AG04449 (cell line): ENCODE measurements at regions not wholly inside any gene's neighbourhood (a gene's known extent, or its start where the extent isn't known, plus 50 kb on each side); places are given as distances from the start of the nearest gene placed in this dataset.

Experiments used
- CTCF ChIA-PET: fragments of 350-600 bp; formaldehyde crosslinking; extraction: SDS; loops from one replicate; lab custom pipeline; 2021; ENCODE audit warnings: antibody characterized with exemption; lab: Yijun Ruan, JAX
- POLR2A ChIA-PET: fragments of 400-600, 350-600 bp; formaldehyde crosslinking; extraction: SDS; loops from one replicate; lab custom pipeline; 2020; ENCODE audit warnings: antibody characterized with exemption, inconsistent platforms; lab: Yijun Ruan, JAX
- DNase-seq: peaks from one replicate; pipeline ENCODE4 v3.0.0-alpha.2; 2010; ENCODE audit warnings: low read depth, low spot score
- H3K4me3 ChIP-seq: 2 replicates; pipeline ENCODE4 v1.5.1; 2011; ENCODE audit warnings: low read depth, mild to moderate bottlenecking, control low read depth, low read length
- TF ChIP-seq, protein P1 (sequence below): IDR thresholded peaks from one replicate; pipeline ENCODE4 v1.5.1; 2011; ENCODE audit warnings: mild to moderate bottlenecking, moderate library complexity, low read length, control low read depth, inconsistent platforms; ENCODE audit not compliant: insufficient read depth; ENCODE audit errors: missing control alignments

DNA sequence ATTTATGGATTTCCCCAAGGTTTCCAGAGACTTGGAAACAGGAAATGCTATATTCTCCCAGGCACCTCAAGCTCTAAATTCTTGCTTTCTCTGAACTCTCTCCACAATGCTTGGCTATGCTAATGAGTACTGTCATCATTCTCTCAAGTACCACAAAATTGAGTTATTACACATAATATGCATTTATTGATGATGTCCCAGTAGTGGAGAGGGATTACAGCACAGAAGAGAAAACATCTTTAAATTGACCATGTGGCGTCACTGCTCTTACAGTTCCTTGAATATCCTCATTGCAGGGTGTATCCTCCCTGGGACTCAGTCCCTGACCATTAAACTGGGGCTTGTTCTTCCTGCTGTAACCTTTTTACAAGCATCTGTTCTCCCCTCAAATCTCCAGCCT, 681.1 kb upstream of the FANCL start:
- ChIA-PET CTCF (interaction anchor here (1.6 kb wide), 1 partner anchor 19 kb away, joined by 3 read pairs; no protein-coding TSS in a partner anchor), POLR2A (no interaction called here)
- TF ChIP-seq, protein P1, sequence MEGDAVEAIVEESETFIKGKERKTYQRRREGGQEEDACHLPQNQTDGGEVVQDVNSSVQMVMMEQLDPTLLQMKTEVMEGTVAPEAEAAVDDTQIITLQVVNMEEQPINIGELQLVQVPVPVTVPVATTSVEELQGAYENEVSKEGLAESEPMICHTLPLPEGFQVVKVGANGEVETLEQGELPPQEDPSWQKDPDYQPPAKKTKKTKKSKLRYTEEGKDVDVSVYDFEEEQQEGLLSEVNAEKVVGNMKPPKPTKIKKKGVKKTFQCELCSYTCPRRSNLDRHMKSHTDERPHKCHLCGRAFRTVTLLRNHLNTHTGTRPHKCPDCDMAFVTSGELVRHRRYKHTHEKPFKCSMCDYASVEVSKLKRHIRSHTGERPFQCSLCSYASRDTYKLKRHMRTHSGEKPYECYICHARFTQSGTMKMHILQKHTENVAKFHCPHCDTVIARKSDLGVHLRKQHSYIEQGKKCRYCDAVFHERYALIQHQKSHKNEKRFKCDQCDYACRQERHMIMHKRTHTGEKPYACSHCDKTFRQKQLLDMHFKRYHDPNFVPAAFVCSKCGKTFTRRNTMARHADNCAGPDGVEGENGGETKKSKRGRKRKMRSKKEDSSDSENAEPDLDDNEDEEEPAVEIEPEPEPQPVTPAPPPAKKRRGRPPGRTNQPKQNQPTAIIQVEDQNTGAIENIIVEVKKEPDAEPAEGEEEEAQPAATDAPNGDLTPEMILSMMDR = no peak

DNA sequence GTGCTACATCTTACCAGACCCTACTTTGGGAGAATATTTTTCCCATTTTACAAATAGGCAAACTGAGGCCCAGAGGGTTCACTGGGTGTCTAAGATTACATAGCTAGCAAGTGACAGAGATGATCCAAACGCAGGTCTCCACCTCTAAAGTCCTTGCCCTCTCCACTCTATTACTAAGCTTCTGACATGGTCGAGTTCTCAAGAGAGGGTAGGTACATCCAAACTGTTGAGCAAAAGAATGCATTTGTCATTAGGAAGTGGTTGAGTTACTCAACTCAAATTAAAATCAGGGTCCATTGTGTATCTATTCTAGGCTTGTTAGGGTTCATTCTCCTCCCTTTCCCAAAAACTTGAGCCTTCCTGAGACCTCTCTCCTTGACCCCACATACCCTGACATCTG, 680.6 kb upstream of the FANCL start:
- POLR2A ChIA-PET = no interaction called here
- CTCF ChIA-PET = interaction anchor here (1.6 kb wide), 1 partner anchor 19 kb away, joined by 3 read pairs; no protein-coding TSS in a partner anchor
- DNase-seq = no peak
- TF ChIP-seq, protein P1 = no peak
- H3K4me3 ChIP-seq = no peak overlapping the region

More for the DNA sequence above, 681.1 kb upstream of the FANCL start:
- no peak for DNase-seq
- no peak overlapping the region for H3K4me3 ChIP-seq

DNA sequence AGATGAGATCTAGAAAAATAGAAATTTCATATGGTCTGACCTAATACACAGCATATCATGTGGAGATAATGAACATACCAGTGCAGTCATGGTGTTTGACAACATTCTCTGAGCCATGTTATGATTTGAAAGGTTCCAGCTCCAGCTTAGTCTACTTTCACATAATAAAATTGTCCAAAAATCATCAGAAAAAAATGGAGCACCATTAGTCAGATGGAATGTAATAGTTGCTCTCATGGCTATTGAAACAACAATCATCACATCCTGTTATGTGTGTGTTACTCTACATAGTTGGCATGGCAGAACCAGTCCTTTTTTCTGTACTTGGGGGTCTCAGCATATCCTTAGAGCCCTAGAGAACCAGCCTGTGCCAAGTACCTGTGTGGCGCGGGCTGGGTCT, 678.9 kb upstream of the FANCL start:
- TF ChIP-seq, protein P1 = no peak
- no peak overlapping the region for H3K4me3 ChIP-seq
- ChIA-PET POLR2A (no interaction called here), CTCF (interaction anchor here (1.4 kb wide), 2 partner anchors 16 to 20 kb away, joined by 4 to 6 read pairs; no protein-coding TSS in a partner anchor)
- DNase-seq = no peak

- no peak overlapping the region for H3K4me3 ChIP-seq
- DNase-seq = no peak
- TF ChIP-seq, protein P1 = no peak
- ChIA-PET POLR2A (no interaction called here), CTCF (interaction anchor here (0.6 to 1.4 kb wide), 5 partner anchors 15 to 807 kb away, joined by 3 to 6 read pairs (median 3); no protein-coding TSS in a partner anchor)
These were observed 678.2 kb upstream of the FANCL start for GRCh38 chr2:58919316-58919715.

DNA sequence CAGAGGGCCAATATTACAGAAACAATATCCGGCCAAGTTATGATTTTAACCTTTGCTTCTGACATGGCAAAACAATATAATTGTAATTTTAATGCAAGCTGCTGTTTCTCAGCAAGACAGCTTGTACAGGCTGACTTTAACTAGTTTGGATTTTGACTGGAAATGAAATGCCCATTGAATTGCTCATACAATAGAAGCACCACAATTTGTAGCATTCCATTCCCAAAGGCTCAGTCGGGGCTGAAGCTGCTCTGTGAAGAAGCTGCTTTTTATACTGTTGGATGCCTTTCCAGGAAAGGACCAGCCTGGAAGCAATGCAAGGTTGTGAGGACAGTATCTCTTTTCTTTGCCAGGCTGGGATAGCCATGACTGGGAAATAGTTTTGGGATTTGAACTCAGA, 677.0 kb upstream of the FANCL start:
- ChIA-PET CTCF (interaction anchor here (0.6 to 1.1 kb wide), 3 partner anchors 15 to 24 kb away, joined by 3 read pairs; no protein-coding TSS in a partner anchor), POLR2A (interaction anchor here (1.0 kb wide), 1 partner anchor 9 kb away, joined by 3 read pairs; no protein-coding TSS in a partner anchor)
- TF ChIP-seq, protein P1 = no peak
- DNase-seq = peak; percentile 63
- H3K4me3 ChIP-seq = no peak overlapping the region

DNA sequence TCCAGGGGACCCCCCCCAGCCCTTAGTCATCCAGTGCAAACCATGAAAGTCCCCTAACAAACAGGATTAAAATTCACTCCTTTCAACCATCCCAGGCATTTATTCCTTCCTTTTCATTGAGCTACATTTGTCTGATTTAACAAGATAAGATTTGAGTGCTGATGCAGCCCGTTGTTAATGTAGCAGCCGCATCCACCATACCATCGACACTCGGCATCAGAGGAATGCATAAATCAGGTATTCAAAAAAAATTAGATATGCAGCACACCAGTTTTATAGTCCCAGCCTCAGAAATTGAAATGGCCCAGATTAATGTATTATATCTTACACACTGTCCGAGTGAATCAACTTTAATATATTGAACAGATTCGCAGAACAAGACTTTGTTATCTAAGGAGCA, 676.5 kb upstream of the FANCL start:
- DNase-seq = no peak
- POLR2A ChIA-PET = interaction anchor here (1.0 kb wide), 1 partner anchor 9 kb away, joined by 3 read pairs; no protein-coding TSS in a partner anchor
- CTCF ChIA-PET = interaction anchor here (0.6 kb wide), 1 partner anchor 15 kb away, joined by 3 read pairs; no protein-coding TSS in a partner anchor
- TF ChIP-seq, protein P1 = no peak
- H3K4me3 ChIP-seq = no peak overlapping the region
